PC-9 (cell line): ENCODE measurements at regions not wholly inside any gene's neighbourhood (a gene's known extent, or its start where the extent isn't known, plus 50 kb on each side); places are given as distances from the start of the nearest gene placed in this dataset.

Source experiments
- BruUV-seq: library from RNA; stranded (reverse); fragments of 400-500 nt; replicated peaks from 2 replicates; lab custom pipeline; 2021; lab: Mats Ljungman, UMichigan
- CTCF ChIA-PET: fragments of 300-600 bp; sonication (Branson Sonifier 250); formaldehyde crosslinking; loops from one replicate; lab custom pipeline; 2022; ENCODE audit warnings: antibody characterized with exemption; lab: Charles Lee
- POLR2A ChIA-PET: fragments of 300-600 bp; sonication (Branson Sonifier 250); formaldehyde crosslinking; loops from one replicate; lab custom pipeline; 2022; ENCODE audit warnings: antibody characterized with exemption; ENCODE audit not compliant: unreplicated experiment; lab: Charles Lee
- DNase-seq, 2 experiments: peaks; one replicate each; pipeline versions ENCODE4 v3.0.0 to v3.0.0-alpha.2; 2015 to 2022; ENCODE audit warnings: mixed read lengths in 1 of 2
- H2AFZ ChIP-seq: fragments of 200-600 bp; sonication (generic); 2 replicates; pipeline ENCODE4 v1.8.1; 2017; ENCODE audit warnings: antibody characterized with exemption
- H3F3A ChIP-seq: fragments of 200-600 bp; sonication (generic); 2 replicates; pipeline ENCODE4 v1.8.1; 2017; ENCODE audit warnings: antibody characterized with exemption, mild to moderate bottlenecking, low read depth; ENCODE audit not compliant: insufficient read depth
- H3K27ac ChIP-seq: fragments of 200-600 bp; sonication (generic); 2 replicates; pipeline ENCODE4 v1.6.1; 2016; ENCODE audit warnings: mixed run types
- H3K27me3 ChIP-seq: fragments of 200-600 bp; sonication (generic); 2 replicates; pipeline ENCODE4 v1.6.1; 2016; ENCODE audit warnings: low read depth, mixed run types; ENCODE audit not compliant: insufficient read depth
- H3K36me3 ChIP-seq: fragments of 200-600 bp; sonication (generic); 2 replicates; pipeline ENCODE4 v1.6.1; 2016; ENCODE audit warnings: low read depth, mixed run types
- H3K4me1 ChIP-seq: fragments of 200-600 bp; sonication (generic); replicated peaks from 2 replicates; pipeline ENCODE4 v1.6.1; 2016; ENCODE audit warnings: mixed run types; ENCODE audit not compliant: insufficient read depth
- H3K4me2 ChIP-seq: fragments of 200-600 bp; sonication (generic); 2 replicates; pipeline ENCODE4 v1.6.1; 2017; ENCODE audit warnings: mixed run types
- H3K4me3 ChIP-seq: fragments of 200-600 bp; sonication (generic); 2 replicates; pipeline ENCODE4 v1.6.1; 2016; ENCODE audit warnings: mixed run types
- H3K79me2 ChIP-seq: fragments of 200-600 bp; sonication (generic); 2 replicates; pipeline ENCODE4 v1.6.1; 2017; ENCODE audit warnings: low read depth, mixed run types
- H3K9me2 ChIP-seq: fragments of 200-600 bp; sonication (generic); 2 replicates; pipeline ENCODE4 v1.8.1; 2017; ENCODE audit warnings: mild to moderate bottlenecking; ENCODE audit not compliant: insufficient read depth
- H3K9me3 ChIP-seq: fragments of 200-600 bp; sonication (generic); 2 replicates; pipeline ENCODE4 v1.8.1; 2016; ENCODE audit warnings: low read depth; ENCODE audit not compliant: insufficient read depth
- H4K20me1 ChIP-seq: fragments of 200-600 bp; sonication (generic); 2 replicates; pipeline ENCODE4 v1.8.1; 2017; ENCODE audit not compliant: insufficient read depth
- EZH2 ChIP-seq: fragments of 200-600 bp; sonication (generic); IDR thresholded peaks from 2 replicates; pipeline ENCODE4 v1.8.0; 2017; ENCODE audit warnings: antibody characterized with exemption, low read depth
- intact Hi-C: fragments of 100-400 bp; cut with micrococcal nuclease; formaldehyde crosslinking; loops from one replicate; pipeline ENCODE4 v1.10.0; 2022; ENCODE audit not compliant: unreplicated experiment
- TF ChIP-seq, protein P1 (sequence below): fragments of 200-600 bp; sonication (generic); conservative IDR thresholded peaks from 2 replicates; pipeline ENCODE4 v1.6.1; 2017; ENCODE audit warnings: mixed run types, antibody characterized with exemption, mild to moderate bottlenecking, moderate library complexity

DNA sequence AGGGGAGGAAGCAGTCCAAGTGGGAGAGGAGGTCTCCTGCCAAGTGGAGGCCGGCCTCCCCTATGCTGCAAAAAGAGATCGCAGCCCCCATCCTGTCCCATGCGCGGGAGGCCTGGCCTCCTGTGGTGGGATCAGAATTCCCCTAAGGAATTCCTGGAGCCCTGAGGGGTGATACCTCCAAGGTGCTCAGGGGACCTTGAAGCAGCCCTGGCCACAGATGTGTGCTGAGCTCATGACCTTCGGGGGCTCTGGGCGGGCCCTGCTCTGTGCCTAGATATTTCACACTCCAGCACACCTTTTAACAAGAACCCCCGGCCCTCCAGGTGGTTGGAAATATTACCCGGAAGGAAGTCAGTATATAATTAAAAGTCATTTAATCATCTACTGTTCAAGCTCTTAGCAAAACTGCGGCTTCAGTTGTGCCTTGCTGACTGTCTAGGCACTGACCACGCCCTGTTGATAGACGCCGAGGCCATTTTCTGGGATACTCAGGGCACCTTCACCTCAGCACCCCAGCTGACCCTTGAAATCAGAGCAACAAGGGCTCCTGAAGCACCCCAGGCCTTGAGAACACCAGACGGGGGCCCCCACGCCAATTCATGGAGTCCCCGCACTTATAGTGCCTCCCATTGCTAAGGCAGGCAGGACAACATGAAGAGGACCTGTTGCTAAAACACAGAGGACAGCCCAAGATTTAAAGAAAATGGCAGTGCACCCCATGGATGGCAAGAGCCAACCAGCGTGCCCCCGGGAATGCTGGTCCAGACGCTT is 119.1 kb downstream of the NDUFA10 start:
- intact Hi-C loops, result no loop called here
- no peak for DNase-seq
- Histone ChIP-seq H3K4me3 (no peak overlapping the region), H3K4me1 (no peaks in the 10 kb centered on the region), H3K36me3 (no peaks in the 10 kb centered on the region), H3K9me2 (no peaks in the 10 kb centered on the region), H2AFZ (no peak overlapping the region), H3F3A (no peaks in the 10 kb centered on the region), H3K27me3 (peaks cover 85% of the 10 kb centered on the region), H3K4me2 (no peak overlapping the region), H3K27ac (no peak overlapping the region), H3K79me2 (no peaks in the 10 kb centered on the region), H4K20me1 (no peaks in the 10 kb centered on the region; the same call in 1 of the 2 replicates), H3K9me3 (no peaks in the 10 kb centered on the region)
- TF ChIP-seq, protein P1, sequence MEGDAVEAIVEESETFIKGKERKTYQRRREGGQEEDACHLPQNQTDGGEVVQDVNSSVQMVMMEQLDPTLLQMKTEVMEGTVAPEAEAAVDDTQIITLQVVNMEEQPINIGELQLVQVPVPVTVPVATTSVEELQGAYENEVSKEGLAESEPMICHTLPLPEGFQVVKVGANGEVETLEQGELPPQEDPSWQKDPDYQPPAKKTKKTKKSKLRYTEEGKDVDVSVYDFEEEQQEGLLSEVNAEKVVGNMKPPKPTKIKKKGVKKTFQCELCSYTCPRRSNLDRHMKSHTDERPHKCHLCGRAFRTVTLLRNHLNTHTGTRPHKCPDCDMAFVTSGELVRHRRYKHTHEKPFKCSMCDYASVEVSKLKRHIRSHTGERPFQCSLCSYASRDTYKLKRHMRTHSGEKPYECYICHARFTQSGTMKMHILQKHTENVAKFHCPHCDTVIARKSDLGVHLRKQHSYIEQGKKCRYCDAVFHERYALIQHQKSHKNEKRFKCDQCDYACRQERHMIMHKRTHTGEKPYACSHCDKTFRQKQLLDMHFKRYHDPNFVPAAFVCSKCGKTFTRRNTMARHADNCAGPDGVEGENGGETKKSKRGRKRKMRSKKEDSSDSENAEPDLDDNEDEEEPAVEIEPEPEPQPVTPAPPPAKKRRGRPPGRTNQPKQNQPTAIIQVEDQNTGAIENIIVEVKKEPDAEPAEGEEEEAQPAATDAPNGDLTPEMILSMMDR, result no peak
- ChIA-PET POLR2A (no interaction called here), CTCF (no interaction called here)
- no TSS peak for BruUV-seq

DNA sequence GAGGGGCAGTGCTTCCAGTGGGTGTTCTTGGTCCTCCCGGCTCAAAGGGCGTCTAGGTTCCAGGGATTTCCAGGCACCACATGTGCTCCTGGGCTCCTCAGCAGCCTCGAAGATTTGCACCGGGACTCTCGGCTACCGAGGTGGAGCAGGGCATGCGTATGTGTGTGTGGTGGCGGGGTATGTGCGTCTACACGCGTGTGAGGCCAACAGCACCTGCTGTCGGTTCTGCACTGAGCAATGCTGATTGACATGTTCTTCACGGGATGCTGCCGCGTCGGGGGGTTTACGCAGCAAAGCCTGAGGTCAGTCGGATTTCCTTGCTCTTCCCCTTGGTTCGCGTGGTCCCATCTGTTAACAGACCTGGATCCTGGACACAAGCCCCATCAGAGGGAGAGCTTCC is 119.8 kb downstream of the NDUFA10 start:
- BruUV-seq, result no TSS peak
- H3K9me3 ChIP-seq, result no peaks in the 10 kb centered on the region
- H3K4me1 ChIP-seq, result no peaks in the 10 kb centered on the region
- DNase-seq, result no peak
- H3K27ac ChIP-seq, result no peak overlapping the region
- H2AFZ ChIP-seq, result no peak overlapping the region
- H3K27me3 ChIP-seq, result peaks cover 85% of the 10 kb centered on the region
- no peaks in the 10 kb centered on the region for H3K79me2 ChIP-seq
- intact Hi-C loops, result no loop called here
- H3K9me2 ChIP-seq, result no peaks in the 10 kb centered on the region
- no peak overlapping the region for H3K4me3 ChIP-seq
- ChIA-PET CTCF (no interaction called here), POLR2A (no interaction called here)
- no peaks in the 10 kb centered on the region; the same call in 1 of the 2 replicates for H4K20me1 ChIP-seq
- no peak for TF ChIP-seq EZH2
- TF ChIP-seq, protein P1, result no peak
- no peaks in the 10 kb centered on the region for H3F3A ChIP-seq
- no peak overlapping the region for H3K4me2 ChIP-seq
- no peaks in the 10 kb centered on the region for H3K36me3 ChIP-seq

DNA sequence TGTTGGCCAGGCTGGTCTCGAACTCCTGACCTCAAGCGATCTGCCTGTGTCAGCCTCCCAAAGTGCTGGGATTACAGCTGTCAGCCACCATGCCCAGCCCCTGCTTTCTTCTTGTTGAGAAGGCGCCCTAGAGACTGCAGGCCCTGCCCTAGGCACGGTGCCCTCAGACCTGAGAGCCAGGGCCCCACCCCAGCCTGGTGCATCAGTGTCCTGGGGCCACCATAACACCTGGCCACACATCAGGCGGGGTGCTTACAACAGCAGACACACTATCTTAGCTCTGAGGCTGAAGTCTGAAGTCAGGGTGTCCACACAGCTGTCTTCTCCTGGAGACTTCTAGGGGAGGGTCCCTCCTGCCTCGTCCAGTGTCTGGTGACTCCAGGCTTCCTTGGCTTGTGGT is 120.6 kb downstream of the NDUFA10 start:
- Histone ChIP-seq H3K4me3 (no peak overlapping the region), H3K4me1 (no peaks in the 10 kb centered on the region), H3K4me2 (no peak overlapping the region), H3K27me3 (peaks cover 83% of the 10 kb centered on the region), H3K36me3 (no peaks in the 10 kb centered on the region), H2AFZ (no peak overlapping the region), H3K79me2 (no peaks in the 10 kb centered on the region), H4K20me1 (no peaks in the 10 kb centered on the region; the same call in 1 of the 2 replicates), H3K9me3 (no peaks in the 10 kb centered on the region), H3K9me2 (no peaks in the 10 kb centered on the region), H3K27ac (no peak overlapping the region), H3F3A (no peaks in the 10 kb centered on the region)
- no peak for DNase-seq
- no TSS peak for BruUV-seq
- TF ChIP-seq EZH2, result no peak
- TF ChIP-seq, protein P1, result no peak
- intact Hi-C loops, result no loop called here
- CTCF ChIA-PET, result no interaction called here
- POLR2A ChIA-PET, result no interaction called here
